ENCODE measurements at regions not wholly inside any gene's neighbourhood (a gene's known extent, or its start where the extent isn't known, plus 50 kb on each side); places are given as distances from the start of the nearest gene placed in this dataset.
"Not testable (repeated sequence)": the region's sequence is repeated elsewhere in the genome, so short reads cannot be mapped to it uniquely, and the experiment has no call there.

DNA sequence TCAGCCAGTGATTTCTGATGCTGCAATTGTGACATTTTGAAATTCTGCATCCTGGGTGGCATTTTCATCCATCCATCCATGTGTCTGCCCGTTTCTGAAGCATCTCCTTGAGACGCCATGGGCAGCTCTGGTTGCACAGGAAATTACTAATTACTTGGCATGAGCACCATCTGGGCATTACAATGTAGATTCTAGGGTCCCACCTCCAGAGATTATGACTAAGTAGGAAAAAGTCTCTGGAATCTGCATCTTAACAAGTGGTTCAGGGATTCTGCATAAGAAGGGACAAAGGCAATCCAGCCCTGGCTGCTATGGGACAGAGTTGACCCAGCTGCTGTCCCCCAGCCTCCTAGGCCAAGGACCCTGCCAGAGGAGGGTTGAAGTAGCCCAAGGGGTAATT lies 65.3 kb downstream of the CUZD1 start:
- DNase-seq (no peak), ATAC-seq (no peak)
- peaks cover 2% of the 10 kb centered on the region for H3K27me3 ChIP-seq (ENCODE audit: control insufficient read depth, insufficient read depth)
- H3K9me3 ChIP-seq (ENCODE audit: control insufficient read depth, low read length) = no peaks in the 10 kb centered on the region
- no peaks in the 10 kb centered on the region for H3K4me1 ChIP-seq (ENCODE audit: control insufficient read depth, insufficient read depth, low read length)
- H3K4me3 ChIP-seq (ENCODE audit: low read length) = no peak overlapping the region
- intact Hi-C loops (cut with DNase I) = no loop called here
- 74% methylated on average over 2 of the region's 2 CpGs for WGBS
- no peak overlapping the region for H3K27ac ChIP-seq (ENCODE audit: low read length)

- WGBS = 81% methylated on average over 13 of the region's 13 CpGs
- ATAC-seq (no peak), DNase-seq (no peak)
- Histone ChIP-seq H3K4me3 (ENCODE audit: low read length) (no peak overlapping the region), H3K4me1 (ENCODE audit: control insufficient read depth, insufficient read depth, low read length) (no peaks in the 10 kb centered on the region), H3K27ac (ENCODE audit: low read length) (no peak overlapping the region), H3K9me3 (ENCODE audit: control insufficient read depth, low read length) (no peaks in the 10 kb centered on the region), H3K27me3 (ENCODE audit: control insufficient read depth, insufficient read depth) (peaks cover 2% of the 10 kb centered on the region)
- intact Hi-C loops (cut with DNase I) = no loop called here
Measured at GRCh38 chr10:122779924-122780323, 65.7 kb downstream of the CUZD1 start.

GRCh38 chr10:122777515-122778059 lies 68.1 kb downstream of the CUZD1 start:
- H3K4me1 ChIP-seq (ENCODE audit: control insufficient read depth, insufficient read depth, low read length) = no peaks in the 10 kb centered on the region
- 74% methylated on average over 14 of the region's 14 CpGs for WGBS
- DNase-seq (no peak), ATAC-seq (no peak)
- intact Hi-C loops (cut with DNase I) = no loop called here
- no peaks in the 10 kb centered on the region for H3K27me3 ChIP-seq (ENCODE audit: control insufficient read depth, insufficient read depth)
- H3K9me3 ChIP-seq (ENCODE audit: control insufficient read depth, low read length) = no peaks in the 10 kb centered on the region
- no peak overlapping the region for H3K4me3 ChIP-seq (ENCODE audit: low read length)
- H3K27ac ChIP-seq (ENCODE audit: low read length) = no peak overlapping the region

- ATAC-seq (no peak), DNase-seq (no peak)
- intact Hi-C loops (cut with DNase I) = no loop called here
- H3K4me3 ChIP-seq (ENCODE audit: low read length) = no peak overlapping the region
- WGBS = 64% methylated on average over 2 of the region's 2 CpGs
- no peaks in the 10 kb centered on the region for H3K4me1 ChIP-seq (ENCODE audit: control insufficient read depth, insufficient read depth, low read length)
- H3K9me3 ChIP-seq (ENCODE audit: control insufficient read depth, low read length) = no peaks in the 10 kb centered on the region
- no peaks in the 10 kb centered on the region for H3K27me3 ChIP-seq (ENCODE audit: control insufficient read depth, insufficient read depth)
- H3K27ac ChIP-seq (ENCODE audit: low read length) = no peak overlapping the region
Measured at GRCh38 chr10:122774231-122774630, 71.4 kb downstream of the CUZD1 start.

DNA sequence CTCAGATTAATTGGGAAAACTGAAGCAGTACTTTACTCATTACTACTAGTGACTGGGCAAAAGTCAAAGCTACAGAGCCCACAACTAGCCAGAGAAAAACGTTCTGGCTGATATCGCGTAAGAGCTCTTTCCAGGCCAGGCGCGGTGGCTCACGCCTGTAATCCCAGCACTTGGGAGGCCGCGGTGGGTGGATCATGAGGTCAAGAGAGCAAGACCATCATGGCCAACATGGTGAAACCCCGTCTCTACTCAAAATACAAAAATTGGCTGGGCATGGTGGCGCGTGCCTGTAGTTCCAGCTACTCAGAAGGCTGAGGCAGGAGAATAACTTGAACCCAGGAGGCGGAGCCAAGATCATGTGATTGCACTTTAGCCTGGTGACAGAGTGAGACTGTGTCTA lies 71.8 kb upstream of the C10orf120 start:
- H3K27ac ChIP-seq (ENCODE audit: low read length); H3K4me1 ChIP-seq (ENCODE audit: control insufficient read depth, insufficient read depth, low read length); H3K4me3 ChIP-seq (ENCODE audit: low read length); ATAC-seq; intact Hi-C loops (cut with DNase I); H3K27me3 ChIP-seq (ENCODE audit: control insufficient read depth, insufficient read depth); H3K9me3 ChIP-seq (ENCODE audit: control insufficient read depth, low read length); DNase-seq: not testable (repeated sequence)
- WGBS = 92% methylated on average over 12 of the region's 12 CpGs

DNA sequence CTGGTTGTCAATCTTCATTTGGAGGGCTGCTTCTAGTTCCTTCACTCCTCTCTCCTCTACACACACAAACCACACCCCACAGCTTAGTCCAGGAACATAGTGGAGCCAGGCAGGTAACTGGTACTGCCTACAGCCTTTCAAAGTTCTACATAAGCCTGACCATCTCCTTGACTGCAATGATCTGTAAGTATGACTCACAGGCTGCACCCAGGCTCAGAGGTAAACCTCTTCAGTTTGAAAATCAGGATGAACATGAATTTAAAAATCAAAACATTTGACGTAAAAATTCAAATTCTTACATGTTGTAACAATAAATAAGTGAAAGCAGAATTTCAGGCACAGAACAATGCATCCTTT lies 68.7 kb upstream of the C10orf120 start:
- H3K27ac ChIP-seq (ENCODE audit: low read length) = no peak overlapping the region
- no peak for ATAC-seq
- WGBS = 78% methylated on average over 1 of the region's 1 CpG
- H3K9me3 ChIP-seq (ENCODE audit: control insufficient read depth, low read length) = no peaks in the 10 kb centered on the region
- H3K4me1 ChIP-seq (ENCODE audit: control insufficient read depth, insufficient read depth, low read length) = no peaks in the 10 kb centered on the region
- no peak overlapping the region for H3K4me3 ChIP-seq (ENCODE audit: low read length)
- DNase-seq = no peak
- H3K27me3 ChIP-seq (ENCODE audit: control insufficient read depth, insufficient read depth) = no peaks in the 10 kb centered on the region
- intact Hi-C loops (cut with DNase I) = no loop called here

DNA sequence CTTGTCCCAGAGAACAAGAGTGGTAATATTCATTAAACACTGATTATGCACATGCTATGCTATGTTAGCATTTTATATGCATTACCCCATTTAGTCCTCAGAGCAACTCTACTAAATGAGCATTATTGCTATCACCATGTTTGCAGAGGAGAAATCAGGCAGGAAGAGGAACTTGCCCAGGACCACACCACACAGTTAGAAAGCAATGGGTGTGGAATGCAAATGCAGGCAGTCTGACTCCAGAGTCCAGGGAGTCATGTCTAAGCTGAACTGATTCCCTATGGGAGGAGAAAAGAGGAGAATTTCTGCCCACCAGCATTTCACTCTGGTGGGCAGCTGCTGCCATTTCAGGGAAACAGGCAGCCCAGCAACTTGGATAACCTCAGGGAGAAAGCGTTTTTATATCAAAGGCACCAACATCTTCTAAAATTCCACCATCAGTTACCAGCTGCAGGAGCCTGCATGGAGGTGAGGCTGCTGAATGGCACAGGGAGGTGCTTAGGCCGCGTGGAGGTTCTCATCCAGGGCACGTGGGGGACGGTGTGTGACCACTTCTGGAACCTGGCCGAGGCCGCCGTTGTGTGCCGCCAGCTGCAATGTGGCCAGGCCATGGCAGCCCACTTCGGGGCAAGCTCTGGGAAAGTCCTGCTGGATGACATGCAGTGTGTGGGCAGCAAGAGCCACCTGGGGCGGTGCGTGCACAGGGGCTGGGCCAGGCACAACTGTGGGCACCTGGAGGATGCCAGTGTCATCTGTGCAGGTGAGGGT lies 68.2 kb upstream of the C10orf120 start:
- no peaks in the 10 kb centered on the region for H3K9me3 ChIP-seq (ENCODE audit: control insufficient read depth, low read length)
- H3K27ac ChIP-seq (ENCODE audit: low read length) = no peak overlapping the region
- DNase-seq (no peak), ATAC-seq (no peak)
- intact Hi-C loops (cut with DNase I) = no loop called here
- H3K27me3 ChIP-seq (ENCODE audit: control insufficient read depth, insufficient read depth) = no peaks in the 10 kb centered on the region
- no peak overlapping the region for H3K4me3 ChIP-seq (ENCODE audit: low read length)
- WGBS = 84% methylated on average over 12 of the region's 12 CpGs
- no peaks in the 10 kb centered on the region for H3K4me1 ChIP-seq (ENCODE audit: control insufficient read depth, insufficient read depth, low read length)

DNA sequence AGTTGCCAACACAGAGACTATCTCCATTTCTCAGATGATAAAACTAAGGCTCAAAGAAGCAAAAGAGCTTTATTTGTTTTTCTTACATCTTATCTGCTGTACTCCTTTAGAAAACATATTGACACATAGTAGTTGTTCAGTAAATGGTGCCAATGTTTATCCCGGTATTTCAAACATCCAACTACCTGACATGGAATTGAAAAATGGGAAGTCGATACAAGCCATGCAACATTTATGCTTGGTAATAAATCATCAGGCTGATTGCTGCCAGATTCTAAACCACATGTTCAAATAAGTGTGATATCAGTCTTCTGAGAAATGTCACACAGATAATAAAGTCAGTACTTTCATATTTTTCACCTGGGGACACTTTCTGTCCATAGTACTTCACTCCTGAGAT lies 65.8 kb upstream of the C10orf120 start:
- no peak for DNase-seq
- Histone ChIP-seq H3K4me3 (ENCODE audit: low read length) (no peak overlapping the region), H3K27me3 (ENCODE audit: control insufficient read depth, insufficient read depth) (no peaks in the 10 kb centered on the region), H3K9me3 (ENCODE audit: control insufficient read depth, low read length) (peaks cover 1% of the 10 kb centered on the region), H3K27ac (ENCODE audit: low read length) (no peak overlapping the region), H3K4me1 (ENCODE audit: control insufficient read depth, insufficient read depth, low read length) (no peaks in the 10 kb centered on the region)
- 81% methylated on average over 2 of the region's 2 CpGs for WGBS
- intact Hi-C loops (cut with DNase I) = no loop called here
- ATAC-seq = no peak

DNA sequence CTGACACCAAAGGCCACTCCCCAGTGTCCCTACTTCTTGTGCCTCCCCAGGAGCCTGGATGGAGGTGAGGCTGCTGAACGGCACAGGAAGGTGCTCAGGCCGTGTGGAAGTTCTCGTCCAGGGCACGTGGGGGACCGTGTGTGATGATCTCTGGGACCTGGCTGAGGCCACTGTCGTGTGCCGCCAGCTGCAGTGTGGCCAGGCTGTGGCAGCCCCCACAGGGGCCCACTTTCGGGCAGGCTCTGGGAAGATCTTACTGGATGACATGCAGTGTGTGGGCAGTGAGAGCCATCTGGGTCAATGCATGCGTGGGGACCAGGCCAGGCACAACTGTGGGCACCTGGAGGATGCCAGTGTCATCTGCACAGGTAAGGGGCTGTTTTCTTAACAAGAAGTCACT lies 57.0 kb upstream of the C10orf120 start:
- no peak overlapping the region for H3K4me3 ChIP-seq (ENCODE audit: low read length)
- 87% methylated on average over 9 of the region's 9 CpGs for WGBS
- no peaks in the 10 kb centered on the region for H3K4me1 ChIP-seq (ENCODE audit: control insufficient read depth, insufficient read depth, low read length)
- intact Hi-C loops (cut with DNase I) = loop anchor here in 1 of 4 donors (10.0 kb wide), 1 partner anchor 58 kb away; no protein-coding TSS in a partner anchor
- ATAC-seq (no peak), DNase-seq (no peak)
- no peaks in the 10 kb centered on the region for H3K27me3 ChIP-seq (ENCODE audit: control insufficient read depth, insufficient read depth)
- peaks cover 1% of the 10 kb centered on the region for H3K9me3 ChIP-seq (ENCODE audit: control insufficient read depth, low read length)
- no peak overlapping the region for H3K27ac ChIP-seq (ENCODE audit: low read length)

DNA sequence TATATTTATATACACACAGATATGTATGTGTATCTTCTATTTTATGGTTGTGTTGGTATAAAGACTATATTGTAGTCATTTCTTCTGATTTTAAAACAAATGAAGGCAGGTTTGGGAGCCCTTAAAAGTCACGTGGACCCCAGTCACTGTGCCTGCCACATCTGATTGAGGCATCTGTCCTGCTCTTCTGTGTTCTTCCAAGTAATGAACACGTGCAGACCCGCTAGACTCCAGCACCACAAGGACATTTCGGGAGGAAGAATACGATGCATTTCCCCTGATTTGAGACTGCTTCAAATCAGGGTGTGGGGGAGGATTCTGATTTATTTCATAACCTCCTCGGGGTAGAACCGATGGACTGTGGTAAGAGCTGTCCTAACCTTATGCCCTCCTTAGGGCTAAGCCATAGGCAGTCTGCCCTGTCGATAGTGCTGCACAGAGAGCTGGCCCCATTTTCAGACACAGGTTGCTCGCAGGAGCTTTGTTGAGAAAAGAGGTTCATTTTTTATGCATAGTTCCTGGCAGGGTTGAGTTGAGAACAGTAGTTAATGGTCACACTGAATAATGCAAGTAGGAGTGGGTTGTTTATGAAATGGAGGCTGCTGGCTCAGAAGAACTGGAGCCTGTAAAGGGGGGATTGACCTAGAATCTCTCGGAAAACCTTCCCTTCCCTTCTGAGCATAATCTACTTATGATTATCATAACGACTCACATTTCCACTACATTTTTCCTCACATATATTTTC lies 55.0 kb upstream of the C10orf120 start:
- WGBS = 77% methylated on average over 11 of the region's 11 CpGs
- H3K4me1 ChIP-seq (ENCODE audit: control insufficient read depth, insufficient read depth, low read length) = no peaks in the 10 kb centered on the region
- no peak overlapping the region for H3K4me3 ChIP-seq (ENCODE audit: low read length)
- H3K9me3 ChIP-seq (ENCODE audit: control insufficient read depth, low read length) = no peaks in the 10 kb centered on the region
- intact Hi-C loops (cut with DNase I) = loop anchor here in 1 of 4 donors (10.0 kb wide), 1 partner anchor 60 kb away; no protein-coding TSS in a partner anchor
- no peaks in the 10 kb centered on the region for H3K27me3 ChIP-seq (ENCODE audit: control insufficient read depth, insufficient read depth)
- ATAC-seq (no peak), DNase-seq (no peak)
- H3K27ac ChIP-seq (ENCODE audit: low read length) = no peak overlapping the region

DNA sequence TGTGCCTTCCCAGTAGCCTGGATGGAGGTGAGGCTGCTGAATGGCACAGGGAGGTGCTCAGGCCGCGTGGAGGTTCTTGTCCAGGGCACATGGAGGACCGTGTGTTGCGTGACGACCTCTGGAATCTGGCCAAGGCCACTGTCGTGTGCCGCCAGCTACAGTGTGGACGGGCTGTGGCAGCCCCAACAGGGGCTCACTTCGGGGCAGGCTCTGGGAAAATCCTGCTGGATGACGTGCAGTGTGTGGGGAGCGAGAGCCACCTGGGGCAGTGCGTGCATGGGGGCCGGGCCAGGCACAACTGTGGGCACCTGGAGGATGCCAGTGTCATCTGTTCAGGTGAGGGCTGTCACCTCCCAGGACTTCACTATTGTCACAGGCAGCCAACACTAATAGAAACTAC lies 50.2 kb upstream of the C10orf120 start:
- ATAC-seq = no peak

More for the DNA sequence above, 50.2 kb upstream of the C10orf120 start:
- Histone ChIP-seq H3K27me3 (ENCODE audit: control insufficient read depth, insufficient read depth) (no peaks in the 10 kb centered on the region), H3K9me3 (ENCODE audit: control insufficient read depth, low read length) (no peaks in the 10 kb centered on the region), H3K27ac (ENCODE audit: low read length) (no peak overlapping the region), H3K4me1 (ENCODE audit: control insufficient read depth, insufficient read depth, low read length) (no peaks in the 10 kb centered on the region), H3K4me3 (ENCODE audit: low read length) (no peak overlapping the region)
- 70% methylated on average over 13 of the region's 13 CpGs for WGBS
- intact Hi-C loops (cut with DNase I) = loop anchor here in 1 of 4 donors (10.0 kb wide), 1 partner anchor 65 kb away; no protein-coding TSS in a partner anchor
- DNase-seq = no peak
